GM12878 (cell line): ENCODE measurements at regions not wholly inside any gene's neighbourhood (a gene's known extent, or its start where the extent isn't known, plus 50 kb on each side); places are given as distances from the start of the nearest gene placed in this dataset.

Source experiments
- ATAC-seq: fragments of 200-7000 bp; cut with Tn5 transposase; 3 replicates; pipeline ENCODE4 v1.9.1; 2020; ENCODE audit warnings: mild to moderate bottlenecking, moderate library complexity
- BruUV-seq: library from RNA; stranded (reverse); fragments of 400-500 nt; replicated peaks from 2 replicates; lab custom pipeline; 2021; lab: Mats Ljungman, UMichigan
- CTCF ChIA-PET: fragments of 300-600 bp; sonication (Branson Sonifier 250); formaldehyde crosslinking; extraction: SDS; loops from one replicate; lab custom pipeline; 2021; ENCODE audit warnings: inconsistent platforms; lab: Yijun Ruan, JAX
- POLR2A ChIA-PET: fragments of 350-600 bp; formaldehyde crosslinking; extraction: SDS; loops from one replicate; lab custom pipeline; 2021; ENCODE audit warnings: inconsistent platforms; lab: Charles Lee
- RAD21 ChIA-PET: fragments of 300-600 bp; sonication (Branson Sonifier 250); formaldehyde crosslinking; loops from one replicate; lab custom pipeline; 2023; ENCODE audit warnings: antibody characterized with exemption; ENCODE audit not compliant: unreplicated experiment; lab: Charles Lee
- SMC1A ChIA-PET: fragments of 300-600 bp; sonication (Branson Sonifier 250); formaldehyde crosslinking; loops from one replicate; lab custom pipeline; 2023; ENCODE audit not compliant: unreplicated experiment, uncharacterized antibody; lab: Charles Lee
- DNase-seq: peaks from one replicate; pipeline ENCODE4 v3.0.0-alpha.2; 2011; ENCODE audit warnings: low read depth, low spot score
- FAIRE-seq: peaks from 3 replicates; lab custom pipeline; 2011; peaks lifted over from hg19 to GRCh38; lab: Jason Lieb, UNC
- H2AFZ ChIP-seq: 2 replicates; pipeline ENCODE4 v1.6.0; 2011; ENCODE audit warnings: low read depth, low read length, control low read depth; ENCODE audit not compliant: control insufficient read depth
- H3K27ac ChIP-seq: 2 replicates; pipeline ENCODE4 v1.5.1; 2011; ENCODE audit warnings: control low read depth; ENCODE audit not compliant: control insufficient read depth, insufficient read depth
- H3K27me3 ChIP-seq, 2 experiments: replicated peaks in 1 of 2; 2 replicates each; pipeline versions ENCODE4 v1.6.0 to v1.6.1; 2011; ENCODE audit warnings: low read length in 1 of 2; ENCODE audit not compliant: control insufficient read depth in 2 of 2, insufficient read depth in 2 of 2
- H3K36me3 ChIP-seq, 2 experiments: 2 replicates each; pipeline ENCODE4 v1.5.1; 2011; ENCODE audit warnings: low read length in 1 of 2; ENCODE audit not compliant: control insufficient read depth in 2 of 2, insufficient read depth in 2 of 2
- H3K4me1 ChIP-seq: 2 replicates; pipeline ENCODE4 v1.6.1; 2011; ENCODE audit warnings: mild to moderate bottlenecking, low read length, moderate library complexity, mixed read lengths; ENCODE audit not compliant: control insufficient read depth, insufficient read depth
- H3K4me2 ChIP-seq: 2 replicates; pipeline ENCODE4 v1.6.0; 2011; ENCODE audit warnings: control low read depth; ENCODE audit not compliant: control insufficient read depth, insufficient read depth
- H3K4me3 ChIP-seq: fragments of 200-600 bp; sonication (generic); 2 replicates; pipeline ENCODE4 v1.5.1; 2016
- H3K79me2 ChIP-seq: 2 replicates; pipeline ENCODE4 v1.6.0; 2011; ENCODE audit warnings: low read length; ENCODE audit not compliant: control insufficient read depth, insufficient read depth
- H3K9ac ChIP-seq: 2 replicates; pipeline ENCODE4 v1.8.0; 2011; ENCODE audit warnings: low read length, control low read depth, mixed read lengths; ENCODE audit not compliant: control insufficient read depth, insufficient read depth
- H3K9me3 ChIP-seq: replicated peaks from 3 replicates; pipeline ENCODE4 v1.5.1; 2011; ENCODE audit warnings: mild to moderate bottlenecking, low read length; ENCODE audit not compliant: control insufficient read depth, insufficient read depth
- H4K20me1 ChIP-seq: 2 replicates; pipeline ENCODE4 v1.6.0; 2011; ENCODE audit not compliant: control insufficient read depth, insufficient read depth
- CBX3 ChIP-seq: fragments of 200-600 bp; sonication (generic); IDR thresholded peaks from 2 replicates; pipeline ENCODE4 v1.6.1; 2016; ENCODE audit warnings: low read depth, borderline replicate concordance
- CHD4 ChIP-seq: fragments of 200-600 bp; sonication (generic); IDR thresholded peaks from 2 replicates; pipeline ENCODE4 v1.6.1; 2016; ENCODE audit warnings: mild to moderate bottlenecking
- CREM ChIP-seq: IDR thresholded peaks from 2 replicates; pipeline ENCODE4 v1.6.1; 2014; ENCODE audit warnings: antibody characterized with exemption, low read depth
- EGR1 ChIP-seq, 2 experiments: IDR thresholded peaks; 1 replicate in 1 of 2; 2 replicates in 1 of 2; pipeline ENCODE4 v1.6.1; 2011 to 2012; ENCODE audit warnings: low read depth in 2 of 2, low read length in 2 of 2, borderline replicate concordance in 1 of 2, mild to moderate bottlenecking in 1 of 2, moderate library complexity in 1 of 2
- JUNB ChIP-seq: IDR thresholded peaks from 2 replicates; pipeline ENCODE4 v1.6.1; 2016; ENCODE audit warnings: antibody characterized with exemption, mild to moderate bottlenecking
- JUND ChIP-seq: IDR thresholded peaks from 2 replicates; pipeline ENCODE4 v1.6.1; 2012; ENCODE audit warnings: low read depth, mild to moderate bottlenecking, low read length, improper control_type of control experiment, moderate library complexity
- MEF2A ChIP-seq: IDR thresholded peaks from 2 replicates; pipeline ENCODE4 v1.6.1; 2011; ENCODE audit warnings: low read depth, mild to moderate bottlenecking, low read length, moderate library complexity; ENCODE audit not compliant: insufficient read depth
- MTA3 ChIP-seq: IDR thresholded peaks from 2 replicates; pipeline ENCODE4 v1.6.1; 2012; ENCODE audit warnings: low read length, inconsistent platforms, borderline replicate concordance
- MYB ChIP-seq: fragments of 150-350 bp; IDR thresholded peaks from 2 replicates; pipeline ENCODE4 v1.6.1; 2014; ENCODE audit warnings: mild to moderate bottlenecking, low read depth, low read length, borderline replicate concordance
- NFYB ChIP-seq: IDR thresholded peaks from 2 replicates; pipeline ENCODE4 v1.6.1; 2011; ENCODE audit warnings: low read depth, mild to moderate bottlenecking, low read length, improper control_type of control experiment, moderate library complexity; ENCODE audit not compliant: insufficient read depth
- RAD51 ChIP-seq: fragments of 450-650 bp; IDR thresholded peaks from 2 replicates; pipeline ENCODE4 v1.6.1; 2016; ENCODE audit warnings: moderate library complexity, mild to moderate bottlenecking, inconsistent platforms
- SIX5 ChIP-seq: IDR thresholded peaks from 2 replicates; pipeline ENCODE4 v1.6.1; 2011; ENCODE audit warnings: mild to moderate bottlenecking, low read depth, low read length, moderate library complexity; ENCODE audit not compliant: severe bottlenecking
- TCF3 ChIP-seq: IDR thresholded peaks from 2 replicates; pipeline ENCODE4 v1.6.1; 2012; ENCODE audit warnings: low read depth, mild to moderate bottlenecking, low read length, borderline replicate concordance; ENCODE audit not compliant: insufficient read depth
- YY1 ChIP-seq: IDR thresholded peaks from 2 replicates; pipeline ENCODE4 v1.6.1; 2011; ENCODE audit warnings: low read depth, mild to moderate bottlenecking, low read length
- ZNF24 ChIP-seq: fragments of 450-650 bp; IDR thresholded peaks from 2 replicates; pipeline ENCODE4 v1.6.1; 2017; ENCODE audit warnings: antibody characterized with exemption, mild to moderate bottlenecking
- ZNF274 ChIP-seq: IDR thresholded peaks from one replicate; pipeline ENCODE4 v1.8.0; 2011; ENCODE audit not compliant: insufficient read length, insufficient read depth
- ZSCAN29 ChIP-seq: fragments of 450-650 bp; IDR thresholded peaks from 2 replicates; pipeline ENCODE4 v1.6.1; 2017; ENCODE audit warnings: mild to moderate bottlenecking, moderate library complexity
- WGBS: methylation state at CpG from one replicate; pipeline ENCODE4 v1.1.6; 2016; ENCODE audit warnings: low lambda C conversion rate; ENCODE audit not compliant: insufficient replicate concordance, insufficient coverage; ENCODE audit errors: missing lambda C conversion rate; 5-methylcytosine and 5-hydroxymethylcytosine counted together
- in situ Hi-C: fragments of 300-500 bp; cut with MboI; formaldehyde crosslinking; loops from 9 replicates; pipeline ENCODE4 v1.14.3; 2018; ENCODE audit warnings: mixed read lengths
- intact Hi-C: fragments of 100-400 bp; cut with micrococcal nuclease; formaldehyde crosslinking; loops from one replicate; pipeline ENCODE4 v1.14.2; 2022; ENCODE audit not compliant: unreplicated experiment
- TF ChIP-seq, protein P1 (sequence below): fragments of 450-650 bp; IDR thresholded peaks from 2 replicates; pipeline ENCODE4 v1.6.1; 2016; ENCODE audit warnings: mild to moderate bottlenecking
- TF ChIP-seq, protein P2 (sequence below): fragments of 450-650 bp; IDR thresholded peaks from 2 replicates; pipeline ENCODE4 v1.6.1; 2017; ENCODE audit warnings: low read depth, mild to moderate bottlenecking, moderate library complexity
- TF ChIP-seq, protein P3 (sequence below): fragments of 450-650 bp; formaldehyde crosslinking; IDR thresholded peaks from 2 replicates; pipeline ENCODE4 v1.4.0; 2022; ENCODE audit warnings: mild to moderate bottlenecking, moderate library complexity

DNA sequence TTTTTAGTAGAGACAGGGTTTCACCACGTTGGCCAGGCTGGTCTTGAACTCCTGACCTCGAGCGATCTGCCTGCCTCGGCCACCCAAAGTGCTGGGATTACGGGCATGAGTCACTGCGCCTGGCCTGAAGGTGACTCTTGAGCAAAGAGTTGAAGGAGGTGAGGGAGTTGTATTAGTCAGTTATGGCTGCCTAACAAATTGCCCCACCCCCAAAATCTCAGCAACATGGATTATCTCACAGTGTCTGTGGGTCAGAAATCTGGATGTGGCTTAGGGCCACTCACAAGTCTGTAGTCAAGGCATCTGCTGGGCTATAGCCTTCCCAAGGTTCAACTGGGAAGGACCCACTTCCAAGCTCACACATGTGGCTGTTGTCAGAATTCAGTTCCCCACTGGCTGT lies 52.8 kb upstream of the ADGRE5 start:
- Histone ChIP-seq H3K27ac (no peak overlapping the region), H3K9me3 (no peaks in the 10 kb centered on the region), H3K4me1 (no peaks in the 10 kb centered on the region), H4K20me1 (no peaks in the 10 kb centered on the region), H3K27me3 (no peaks in the 10 kb centered on the region; a peak in 1 of 4 replicates), H3K9ac (no peak overlapping the region), H2AFZ (no peak overlapping the region), H3K79me2 (no peaks in the 10 kb centered on the region), H3K4me3 (no peak overlapping the region), H3K4me2 (no peak overlapping the region), H3K36me3 (no peaks in the 10 kb centered on the region)
- ChIA-PET POLR2A (interaction anchor here (0.7 kb wide), 1 partner anchor 136 kb away, joined by 4 read pairs; no protein-coding TSS in a partner anchor), CTCF (interaction anchor here (1.6 kb wide), 1 partner anchor 128 kb away, joined by 6 read pairs; no protein-coding TSS in a partner anchor), SMC1A (no interaction called here), RAD21 (no interaction called here)
- FAIRE-seq (no peak), DNase-seq (no peak), ATAC-seq (no peak)
- no TSS peak for BruUV-seq
- WGBS, result 73% methylated on average over 6 of the region's 6 CpGs
- in situ Hi-C loops, result loop anchor here (25.0 kb wide), 1 partner anchor 441 kb away; the partner anchor contains the start of gene NANOS3
- no peak for TF ChIP-seq SIX5
- TF ChIP-seq, protein P1, sequence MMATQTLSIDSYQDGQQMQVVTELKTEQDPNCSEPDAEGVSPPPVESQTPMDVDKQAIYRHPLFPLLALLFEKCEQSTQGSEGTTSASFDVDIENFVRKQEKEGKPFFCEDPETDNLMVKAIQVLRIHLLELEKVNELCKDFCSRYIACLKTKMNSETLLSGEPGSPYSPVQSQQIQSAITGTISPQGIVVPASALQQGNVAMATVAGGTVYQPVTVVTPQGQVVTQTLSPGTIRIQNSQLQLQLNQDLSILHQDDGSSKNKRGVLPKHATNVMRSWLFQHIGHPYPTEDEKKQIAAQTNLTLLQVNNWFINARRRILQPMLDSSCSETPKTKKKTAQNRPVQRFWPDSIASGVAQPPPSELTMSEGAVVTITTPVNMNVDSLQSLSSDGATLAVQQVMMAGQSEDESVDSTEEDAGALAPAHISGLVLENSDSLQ, result no peak
- TF ChIP-seq JUNB, result no peak
- no peak for TF ChIP-seq RAD51
- TF ChIP-seq CHD4, result no peak
- no peak for TF ChIP-seq CBX3
- TF ChIP-seq JUND, result no peak
- no peak for TF ChIP-seq EGR1 (IDR thresholded peaks at IDR 0.05; ENCODE audit: borderline replicate concordance in 1 of 2, low read depth in 2 of 2, low read length in 2 of 2)
- TF ChIP-seq YY1, result no peak
- TF ChIP-seq TCF3, result no peak
- TF ChIP-seq, protein P2, sequence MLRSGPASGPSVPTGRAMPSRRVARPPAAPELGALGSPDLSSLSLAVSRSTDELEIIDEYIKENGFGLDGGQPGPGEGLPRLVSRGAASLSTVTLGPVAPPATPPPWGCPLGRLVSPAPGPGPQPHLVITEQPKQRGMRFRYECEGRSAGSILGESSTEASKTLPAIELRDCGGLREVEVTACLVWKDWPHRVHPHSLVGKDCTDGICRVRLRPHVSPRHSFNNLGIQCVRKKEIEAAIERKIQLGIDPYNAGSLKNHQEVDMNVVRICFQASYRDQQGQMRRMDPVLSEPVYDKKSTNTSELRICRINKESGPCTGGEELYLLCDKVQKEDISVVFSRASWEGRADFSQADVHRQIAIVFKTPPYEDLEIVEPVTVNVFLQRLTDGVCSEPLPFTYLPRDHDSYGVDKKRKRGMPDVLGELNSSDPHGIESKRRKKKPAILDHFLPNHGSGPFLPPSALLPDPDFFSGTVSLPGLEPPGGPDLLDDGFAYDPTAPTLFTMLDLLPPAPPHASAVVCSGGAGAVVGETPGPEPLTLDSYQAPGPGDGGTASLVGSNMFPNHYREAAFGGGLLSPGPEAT, result no peak
- TF ChIP-seq ZSCAN29, result no peak
- TF ChIP-seq, protein P3, sequence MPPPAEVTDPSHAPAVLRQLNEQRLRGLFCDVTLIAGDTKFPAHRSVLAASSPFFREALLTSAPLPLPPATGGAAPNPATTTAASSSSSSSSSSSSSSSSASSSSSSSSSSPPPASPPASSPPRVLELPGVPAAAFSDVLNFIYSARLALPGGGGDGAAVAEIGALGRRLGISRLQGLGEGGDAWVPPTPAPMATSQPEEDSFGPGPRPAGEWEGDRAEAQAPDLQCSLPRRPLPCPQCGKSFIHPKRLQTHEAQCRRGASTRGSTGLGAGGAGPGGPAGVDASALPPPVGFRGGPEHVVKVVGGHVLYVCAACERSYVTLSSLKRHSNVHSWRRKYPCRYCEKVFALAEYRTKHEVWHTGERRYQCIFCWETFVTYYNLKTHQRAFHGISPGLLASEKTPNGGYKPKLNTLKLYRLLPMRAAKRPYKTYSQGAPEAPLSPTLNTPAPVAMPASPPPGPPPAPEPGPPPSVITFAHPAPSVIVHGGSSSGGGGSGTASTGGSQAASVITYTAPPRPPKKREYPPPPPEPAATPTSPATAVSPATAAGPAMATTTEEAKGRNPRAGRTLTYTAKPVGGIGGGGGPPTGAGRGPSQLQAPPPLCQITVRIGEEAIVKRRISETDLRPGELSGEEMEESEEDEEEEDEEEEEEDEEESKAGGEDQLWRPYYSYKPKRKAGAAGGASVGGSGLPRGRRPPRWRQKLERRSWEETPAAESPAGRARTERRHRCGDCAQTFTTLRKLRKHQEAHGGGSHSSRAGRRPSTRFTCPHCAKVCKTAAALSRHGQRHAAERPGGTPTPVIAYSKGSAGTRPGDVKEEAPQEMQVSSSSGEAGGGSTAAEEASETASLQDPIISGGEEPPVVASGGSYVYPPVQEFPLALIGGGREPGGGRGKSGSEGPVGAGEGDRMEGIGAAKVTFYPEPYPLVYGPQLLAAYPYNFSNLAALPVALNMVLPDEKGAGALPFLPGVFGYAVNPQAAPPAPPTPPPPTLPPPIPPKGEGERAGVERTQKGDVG (CRISPR knock-in tag), result no peak
- no peak for TF ChIP-seq ZNF274
- no peak for TF ChIP-seq NFYB
- no peak for TF ChIP-seq MTA3
- TF ChIP-seq MYB, result no peak
- no peak for TF ChIP-seq CREM
- no peak for TF ChIP-seq ZNF24
- no peak for TF ChIP-seq MEF2A
- TF ChIP-seq, all 136 proteins: peak for 0
- intact Hi-C loops, result no loop called here
